IgD-negative memory B cell (primary cell): ENCODE measurements at regions not wholly inside any gene's neighbourhood (a gene's known extent, or its start where the extent isn't known, plus 50 kb on each side); places are given as distances from the start of the nearest gene placed in this dataset.

Source experiments
- H3K27ac Mint-ChIP-seq, 3 donors: one replicate each; pipeline ENCODE4 v1.8.0; 2020 to 2022; ENCODE audit warnings: mild to moderate bottlenecking in 3 of 3, mixed read lengths in 3 of 3, moderate library complexity in 1 of 3
- H3K27me3 Mint-ChIP-seq: one replicate; pipeline ENCODE4 v1.8.0; 2021; ENCODE audit warnings: mixed read lengths
- H3K36me3 Mint-ChIP-seq: one replicate; pipeline ENCODE4 v1.8.0; 2020; ENCODE audit warnings: mild to moderate bottlenecking, mixed read lengths
- H3K4me1 Mint-ChIP-seq, 3 donors: one replicate each; pipeline ENCODE4 v1.8.0; 2020 to 2022; ENCODE audit warnings: mixed read lengths in 3 of 3, mild to moderate bottlenecking in 1 of 3
- H3K4me3 Mint-ChIP-seq, 4 donors: one replicate each; pipeline ENCODE4 v1.8.0; 2020 to 2022; ENCODE audit warnings: mild to moderate bottlenecking in 4 of 4, mixed read lengths in 4 of 4, moderate library complexity in 3 of 4
- H3K9me3 Mint-ChIP-seq, 3 donors: one replicate each; pipeline ENCODE4 v1.8.0; 2020 to 2021; ENCODE audit warnings: mixed read lengths in 3 of 3, mild to moderate bottlenecking in 1 of 3

- Mint-ChIP-seq H3K4me1 (no peaks in the 10 kb centered on the region), H3K27ac (no peak overlapping the region), H3K36me3 (no peaks in the 10 kb centered on the region), H3K27me3 (no peaks in the 10 kb centered on the region), H3K4me3 (no peak overlapping the region), H3K9me3 (peaks cover 0 to 2% (median 0%) of the 10 kb centered on the region in 3 donors)
Measured at GRCh38 chr13:105428811-105429210, 1106.7 kb downstream of the EFNB2 start.

GRCh38 chr13:105426441-105426840, 1109.0 kb downstream of the EFNB2 start:
- no peaks in the 10 kb centered on the region for H3K36me3 Mint-ChIP-seq
- H3K4me1 Mint-ChIP-seq, result no peaks in the 10 kb centered on the region
- no peaks in the 10 kb centered on the region for H3K27me3 Mint-ChIP-seq
- H3K27ac Mint-ChIP-seq, result no peak overlapping the region
- H3K4me3 Mint-ChIP-seq, result no peak overlapping the region
- H3K9me3 Mint-ChIP-seq, result no peaks in the 10 kb centered on the region

GRCh38 chr13:105414639-105415038, 1120.8 kb downstream of the EFNB2 start:
- Mint-ChIP-seq H3K36me3 (no peaks in the 10 kb centered on the region), H3K27ac (no peak overlapping the region), H3K4me1 (no peaks in the 10 kb centered on the region), H3K27me3 (no peaks in the 10 kb centered on the region), H3K4me3 (no peak overlapping the region), H3K9me3 (peaks cover 0 to 9% (median 0%) of the 10 kb centered on the region in 3 donors)

- Mint-ChIP-seq H3K27me3 (no peaks in the 10 kb centered on the region), H3K9me3 (peaks cover 0 to 9% (median 0%) of the 10 kb centered on the region in 3 donors), H3K36me3 (no peaks in the 10 kb centered on the region), H3K27ac (no peak overlapping the region), H3K4me3 (no peak overlapping the region), H3K4me1 (no peaks in the 10 kb centered on the region)
Measured at GRCh38 chr13:105412171-105412570, 1123.3 kb downstream of the EFNB2 start.

GRCh38 chr13:105410602-105411001, 1124.9 kb downstream of the EFNB2 start:
- peaks cover 0 to 9% (median 0%) of the 10 kb centered on the region in 3 donors for H3K9me3 Mint-ChIP-seq
- H3K4me1 Mint-ChIP-seq, result no peaks in the 10 kb centered on the region
- no peak overlapping the region for H3K4me3 Mint-ChIP-seq
- no peaks in the 10 kb centered on the region for H3K36me3 Mint-ChIP-seq
- H3K27me3 Mint-ChIP-seq, result no peaks in the 10 kb centered on the region
- no peak overlapping the region for H3K27ac Mint-ChIP-seq

- Mint-ChIP-seq H3K27ac (no peak overlapping the region), H3K27me3 (no peaks in the 10 kb centered on the region), H3K36me3 (no peaks in the 10 kb centered on the region), H3K4me1 (no peaks in the 10 kb centered on the region), H3K9me3 (no peaks in the 10 kb centered on the region), H3K4me3 (no peak overlapping the region)
Measured at GRCh38 chr13:105406551-105406950, 1128.9 kb downstream of the EFNB2 start.

GRCh38 chr13:105403086-105403485, 1132.4 kb downstream of the EFNB2 start:
- Mint-ChIP-seq H3K36me3 (no peaks in the 10 kb centered on the region), H3K27me3 (no peaks in the 10 kb centered on the region), H3K27ac (no peak overlapping the region), H3K9me3 (peaks cover 0 to 1% (median 1%) of the 10 kb centered on the region in 3 donors), H3K4me1 (no peaks in the 10 kb centered on the region), H3K4me3 (no peak overlapping the region)

- no peak overlapping the region for H3K4me3 Mint-ChIP-seq
- H3K9me3 Mint-ChIP-seq, result peaks cover 0 to 10% (median 1%) of the 10 kb centered on the region in 3 donors
- H3K27ac Mint-ChIP-seq, result no peak overlapping the region
- peaks cover 0 to 1% (median 0%) of the 10 kb centered on the region in 3 donors for H3K4me1 Mint-ChIP-seq
- no peaks in the 10 kb centered on the region for H3K36me3 Mint-ChIP-seq
- no peaks in the 10 kb centered on the region for H3K27me3 Mint-ChIP-seq
Measured at GRCh38 chr13:105395041-105395440, 1140.4 kb downstream of the EFNB2 start.

- Mint-ChIP-seq H3K9me3 (peaks cover 0 to 6% (median 0%) of the 10 kb centered on the region in 3 donors), H3K27ac (no peak overlapping the region), H3K27me3 (no peaks in the 10 kb centered on the region), H3K4me1 (peaks cover 0 to 1% (median 0%) of the 10 kb centered on the region in 3 donors), H3K4me3 (no peak overlapping the region), H3K36me3 (no peaks in the 10 kb centered on the region)
Measured at GRCh38 chr13:105389373-105389772, 1146.1 kb downstream of the EFNB2 start.

GRCh38 chr13:105377452-105377851, 1158.0 kb downstream of the EFNB2 start:
- Mint-ChIP-seq H3K4me1 (no peaks in the 10 kb centered on the region), H3K27me3 (no peaks in the 10 kb centered on the region), H3K4me3 (no peak overlapping the region), H3K9me3 (peaks cover 0 to 4% (median 2%) of the 10 kb centered on the region in 3 donors), H3K27ac (no peak overlapping the region), H3K36me3 (no peaks in the 10 kb centered on the region)

- no peak overlapping the region for H3K4me3 Mint-ChIP-seq
- no peaks in the 10 kb centered on the region for H3K4me1 Mint-ChIP-seq
- no peak overlapping the region for H3K27ac Mint-ChIP-seq
- H3K9me3 Mint-ChIP-seq, result peaks cover 1 to 9% (median 7%) of the 10 kb centered on the region in 3 donors
- no peaks in the 10 kb centered on the region for H3K36me3 Mint-ChIP-seq
- no peaks in the 10 kb centered on the region for H3K27me3 Mint-ChIP-seq
Measured at GRCh38 chr13:105370011-105370650, 1165.3 kb downstream of the EFNB2 start.

GRCh38 chr13:105368781-105369180, 1166.7 kb downstream of the EFNB2 start:
- Mint-ChIP-seq H3K36me3 (no peaks in the 10 kb centered on the region), H3K27ac (no peak overlapping the region), H3K4me1 (no peaks in the 10 kb centered on the region), H3K27me3 (no peaks in the 10 kb centered on the region), H3K9me3 (peaks cover 1 to 9% (median 7%) of the 10 kb centered on the region in 3 donors), H3K4me3 (no peak overlapping the region)

- Mint-ChIP-seq H3K36me3 (no peaks in the 10 kb centered on the region), H3K4me3 (no peak overlapping the region), H3K27me3 (no peaks in the 10 kb centered on the region)
Measured at GRCh38 chr13:105365831-105366230, 1169.6 kb downstream of the EFNB2 start.

GRCh38 chr13:105365021-105365550, 1170.4 kb downstream of the EFNB2 start:
- H3K9me3 Mint-ChIP-seq, result no peaks in the 10 kb centered on the region
- no peaks in the 10 kb centered on the region for H3K27me3 Mint-ChIP-seq
- H3K4me3 Mint-ChIP-seq, result no peak overlapping the region
- no peaks in the 10 kb centered on the region for H3K4me1 Mint-ChIP-seq
- no peak overlapping the region for H3K27ac Mint-ChIP-seq
- no peaks in the 10 kb centered on the region for H3K36me3 Mint-ChIP-seq

More at GRCh38 chr13:105365831-105366230, 1169.6 kb downstream of the EFNB2 start:
- Mint-ChIP-seq H3K27ac (no peak overlapping the region), H3K9me3 (no peaks in the 10 kb centered on the region), H3K4me1 (no peaks in the 10 kb centered on the region)

GRCh38 chr13:105364191-105364590, 1171.3 kb downstream of the EFNB2 start:
- Mint-ChIP-seq H3K36me3 (no peaks in the 10 kb centered on the region), H3K4me3 (no peak overlapping the region), H3K4me1 (no peaks in the 10 kb centered on the region), H3K27me3 (no peaks in the 10 kb centered on the region), H3K9me3 (no peaks in the 10 kb centered on the region), H3K27ac (no peak overlapping the region)
